GM21423 (cell line): ENCODE measurements at regions not wholly inside any gene's neighbourhood (a gene's known extent, or its start where the extent isn't known, plus 50 kb on each side); places are given as distances from the start of the nearest gene placed in this dataset.
"Not testable (repeated sequence)": the region's sequence is repeated elsewhere in the genome, so short reads cannot be mapped to it uniquely, and the experiment has no call there.

Source experiments
- ATAC-seq: cut with Tn5 transposase; IDR thresholded peaks from one replicate; pipeline ENCODE4 v1.9.1; 2021; ENCODE audit warnings: mild to moderate bottlenecking, moderate library complexity; ENCODE audit not compliant: unreplicated experiment

DNA sequence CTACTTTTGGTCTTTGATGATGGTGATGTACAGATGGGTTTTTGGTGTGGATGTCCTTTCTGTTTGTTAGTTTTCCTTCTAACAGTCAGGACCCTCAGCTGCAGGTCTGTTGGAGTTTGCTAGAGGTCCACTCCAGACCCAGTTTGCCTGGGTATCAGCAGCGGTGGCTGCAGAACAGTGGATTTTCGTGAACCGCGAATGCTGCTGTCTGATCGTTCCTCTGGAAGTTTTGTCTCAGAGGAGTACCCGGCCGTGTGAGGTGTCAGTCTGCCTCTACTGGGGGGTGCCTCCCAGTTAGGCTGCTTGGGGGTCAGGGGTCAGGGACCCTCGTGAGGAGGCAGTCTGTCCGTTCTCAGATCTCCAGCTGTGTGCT, 56.6 kb upstream of the TNFAIP8 start:
- not testable (repeated sequence) for ATAC-seq

GRCh38 chr5:119299615-119300310, 56.1 kb upstream of the TNFAIP8 start:
- not testable (repeated sequence) for ATAC-seq

GRCh38 chr5:119300311-119300670, 55.5 kb upstream of the TNFAIP8 start:
- ATAC-seq, result no peak

- no peak for ATAC-seq
Measured at GRCh38 chr5:119301210-119301609, 54.6 kb upstream of the TNFAIP8 start.

- no peak for ATAC-seq
Measured at GRCh38 chr5:119301906-119302305, 53.9 kb upstream of the TNFAIP8 start.

- no peak for ATAC-seq
Measured at GRCh38 chr5:119302449-119302848, 53.4 kb upstream of the TNFAIP8 start.

DNA sequence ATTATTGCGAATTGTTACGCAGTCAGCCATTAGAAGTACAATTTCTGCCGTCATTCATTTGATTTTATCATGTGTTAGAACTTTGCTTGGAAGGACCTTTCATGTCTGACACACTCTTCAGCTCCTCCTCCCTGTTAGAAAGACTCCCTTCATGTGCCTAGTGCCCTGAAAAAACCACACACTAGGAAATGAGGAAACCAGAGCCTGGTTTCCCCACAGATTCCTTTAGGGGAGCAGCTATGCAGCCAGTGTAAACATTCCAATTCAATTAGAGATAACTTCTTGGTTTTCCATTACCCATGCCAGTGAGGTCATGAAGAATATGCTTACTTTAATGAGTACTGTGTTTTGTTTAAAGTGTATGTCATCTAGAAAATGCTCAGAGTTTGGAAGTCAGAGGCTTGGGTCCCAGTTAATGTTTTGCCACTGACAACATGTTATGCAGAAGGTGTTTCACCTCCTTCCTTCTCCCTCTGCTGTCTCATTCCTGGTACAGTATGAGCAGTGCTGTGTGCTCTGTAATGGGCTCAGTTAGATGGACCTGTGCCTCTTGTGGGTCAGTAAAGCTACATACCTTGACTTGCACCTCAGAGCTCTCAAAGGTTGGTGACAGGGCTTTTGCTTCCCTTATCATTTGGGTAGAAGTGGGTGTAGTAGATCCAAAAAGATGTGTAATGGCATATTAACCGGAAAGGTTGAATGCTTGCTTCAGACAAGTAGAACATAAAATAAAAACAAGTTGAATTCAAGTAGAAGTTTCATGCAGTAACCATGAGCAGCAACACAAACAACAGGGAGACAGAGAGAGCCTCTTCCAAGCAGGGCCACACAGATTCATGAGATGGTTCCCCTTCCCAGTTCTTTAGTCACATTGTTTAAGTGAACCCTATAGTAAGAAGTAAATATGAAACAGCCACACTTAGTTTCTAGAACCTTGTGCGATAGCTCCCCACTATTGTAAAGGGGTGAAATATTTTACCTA, 52.6 kb upstream of the TNFAIP8 start:
- ATAC-seq, result peak; percentile 56

DNA sequence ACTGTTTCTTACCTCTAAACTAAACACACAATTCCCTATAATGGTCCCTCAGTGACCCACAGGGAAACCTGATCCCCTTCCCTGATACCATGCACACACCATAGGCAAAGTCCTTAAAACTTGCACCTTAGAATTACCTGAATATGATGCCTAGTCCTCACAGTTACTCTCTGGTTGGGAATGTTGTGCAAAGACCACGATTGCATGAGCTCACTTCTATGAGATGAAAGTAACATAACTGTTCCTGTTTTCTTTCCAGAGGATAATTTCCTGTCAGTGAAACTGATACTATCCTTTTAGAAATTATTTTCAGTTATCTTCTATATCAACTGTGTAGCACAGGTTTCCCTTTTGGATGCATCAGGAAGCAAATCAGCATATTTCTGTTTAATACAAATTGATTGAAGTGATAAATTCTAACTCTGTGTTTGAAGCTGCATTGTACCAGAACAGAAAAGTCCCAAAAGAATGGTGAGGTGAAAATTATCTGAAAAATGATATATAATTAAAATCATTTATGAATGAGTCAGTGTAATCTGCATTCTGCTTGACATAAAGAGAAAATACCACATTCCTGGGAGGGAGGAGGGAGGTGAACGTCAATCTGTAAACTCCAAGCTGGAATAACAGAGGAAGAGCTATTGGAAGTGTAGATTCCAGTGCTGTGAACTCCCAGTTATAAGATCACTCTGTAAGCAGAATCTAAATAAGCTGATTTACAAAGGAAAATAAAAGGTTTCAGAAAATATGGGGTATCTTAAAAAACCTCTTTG, 51.2 kb upstream of the TNFAIP8 start:
- no peak for ATAC-seq
